GM19023 (cell line): ENCODE measurements at regions not wholly inside any gene's neighbourhood (a gene's known extent, or its start where the extent isn't known, plus 50 kb on each side); places are given as distances from the start of the nearest gene placed in this dataset.
A peak's percentile ranks its signal among the peaks of the same experiment; 100 is the strongest.

Source experiments
- ATAC-seq: cut with Tn5 transposase; IDR thresholded peaks from one replicate; pipeline ENCODE4 v1.9.1; 2021; ENCODE audit warnings: mild to moderate bottlenecking, moderate library complexity; ENCODE audit not compliant: unreplicated experiment

DNA sequence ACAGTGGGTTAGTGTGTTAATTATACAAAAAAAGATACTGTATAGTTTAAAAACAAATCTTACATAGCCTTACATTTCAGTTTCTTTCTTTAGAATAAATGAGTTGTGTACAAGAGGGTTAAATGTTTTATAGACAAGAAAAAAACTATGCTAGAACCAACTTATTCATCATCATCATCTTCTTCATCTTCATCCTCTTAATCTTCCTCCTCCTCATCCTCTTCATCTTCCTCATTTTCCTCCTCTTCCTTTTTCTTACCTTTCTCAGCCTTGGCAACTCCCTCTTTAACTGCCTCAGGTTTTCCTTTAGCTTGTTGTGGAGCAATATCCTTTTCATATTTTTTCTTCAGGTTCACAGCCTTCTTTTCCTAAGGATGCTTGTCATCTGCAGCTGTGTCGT, 53.7 kb downstream of the RPS12 start:
- ATAC-seq, result no peak

DNA sequence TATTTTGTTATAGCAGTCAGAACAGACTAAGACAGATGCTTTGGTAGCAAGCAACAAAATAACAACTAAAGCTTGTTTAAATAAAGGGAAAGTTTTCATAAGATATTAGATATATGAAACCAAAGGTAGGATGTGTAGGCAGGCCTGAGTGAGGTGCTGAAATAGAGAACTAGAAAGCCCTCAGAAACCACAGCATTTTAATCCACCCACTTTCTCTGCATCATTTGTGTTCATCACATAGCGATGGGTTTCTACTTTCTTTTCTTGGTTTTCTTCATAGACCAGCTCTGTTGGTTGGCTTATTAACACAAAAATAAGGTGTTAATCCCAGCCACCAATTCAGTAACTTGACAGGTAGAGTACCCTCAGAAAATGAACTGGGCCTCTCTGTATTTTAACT, 58.6 kb downstream of the RPS12 start:
- peak; percentile 100 for ATAC-seq

DNA sequence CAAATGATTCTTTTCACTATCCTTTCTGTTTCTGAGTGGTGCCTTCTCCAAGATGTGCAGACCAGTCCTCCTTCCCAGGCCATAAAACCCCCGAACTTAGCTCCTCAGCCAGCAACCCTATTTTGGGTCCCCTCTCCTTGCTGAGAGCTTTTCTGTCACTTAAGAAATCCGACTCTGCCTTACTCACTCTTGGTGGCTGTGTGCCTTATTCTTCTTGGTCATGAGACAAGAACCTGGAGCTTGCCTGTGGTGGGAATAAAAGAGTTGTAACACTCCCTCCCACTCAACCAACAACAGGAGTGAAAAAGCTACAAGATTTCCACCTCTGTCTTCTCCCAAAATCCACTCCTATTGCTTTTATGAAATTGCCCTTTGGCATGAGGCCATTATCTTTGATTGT, 62.6 kb downstream of the RPS12 start:
- ATAC-seq, result no peak

DNA sequence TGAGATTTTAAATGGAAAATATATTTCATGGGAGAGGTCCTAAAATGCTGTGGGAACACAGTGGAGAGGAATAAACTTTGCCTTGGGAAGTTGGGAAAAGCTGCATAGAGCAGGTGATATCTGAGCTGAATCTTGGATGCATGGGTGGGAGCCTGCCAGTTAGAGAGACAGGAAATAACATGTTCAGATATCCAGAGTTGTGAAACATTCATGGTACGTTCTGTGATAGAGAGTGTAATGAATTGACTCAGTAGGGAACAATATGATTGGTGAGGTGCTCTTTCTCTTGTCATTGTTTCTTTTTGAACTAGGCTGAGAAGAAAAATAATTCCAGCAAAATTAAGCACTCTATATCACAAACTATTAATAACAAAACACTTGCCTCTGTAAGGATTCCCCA, 72.8 kb downstream of the RPS12 start:
- no peak for ATAC-seq

DNA sequence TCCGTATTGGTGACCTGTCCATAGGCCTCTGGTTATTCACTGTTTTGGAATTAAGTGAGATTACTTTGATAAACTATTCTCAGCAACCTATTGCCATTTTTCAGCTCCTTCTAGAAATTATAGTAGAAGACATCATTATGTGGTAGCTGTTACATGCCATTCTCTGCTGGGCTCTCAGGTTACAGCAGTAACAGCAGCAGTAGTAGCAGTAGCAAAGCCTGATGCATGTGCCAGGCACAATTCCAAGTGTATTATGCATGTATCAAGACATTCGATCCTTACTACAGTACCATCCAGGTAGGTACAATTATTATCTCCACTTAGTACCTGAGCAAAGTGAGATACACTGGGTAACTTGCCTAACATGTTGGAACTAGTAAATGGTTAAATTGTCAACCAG, 74.3 kb downstream of the RPS12 start:
- ATAC-seq, result no peak

DNA sequence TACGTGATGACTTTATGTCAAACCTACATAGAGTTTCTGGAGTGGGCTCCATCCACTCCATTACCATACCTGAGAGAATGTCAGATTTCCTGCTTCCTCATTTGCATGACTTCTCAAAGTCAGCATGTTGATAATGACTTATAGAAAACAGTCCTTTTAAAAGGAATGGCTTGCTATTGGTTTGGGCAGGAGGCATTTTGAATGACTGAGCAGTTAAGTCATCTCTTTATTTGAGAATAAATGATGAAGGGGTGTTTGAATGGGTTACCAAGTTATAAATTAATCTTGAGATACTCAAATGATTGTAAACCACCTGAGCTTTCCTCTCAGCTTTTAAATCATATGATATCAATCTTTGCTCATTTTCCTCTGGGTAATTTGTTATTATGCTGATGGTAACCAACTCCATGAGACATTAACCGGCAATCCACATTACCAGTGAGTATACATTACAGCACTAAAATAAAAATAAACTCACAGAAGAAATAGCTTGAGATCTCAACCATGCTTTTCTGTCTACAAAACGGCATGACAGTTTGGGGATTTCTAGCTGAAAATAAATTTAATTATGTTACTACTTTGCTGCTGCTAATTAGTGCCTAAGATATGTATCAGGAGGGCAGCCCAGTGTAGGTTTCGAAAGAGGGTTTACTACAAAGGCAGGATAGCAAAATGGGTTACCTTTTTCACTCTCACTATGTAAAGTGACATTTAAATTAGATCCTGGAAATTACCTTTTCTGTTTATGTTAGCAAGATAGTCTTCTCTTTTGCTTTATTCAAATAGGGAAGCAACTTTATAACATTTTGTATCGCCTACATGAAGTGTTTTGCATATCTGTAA, 78.8 kb downstream of the RPS12 start:
- ATAC-seq, result no peak

DNA sequence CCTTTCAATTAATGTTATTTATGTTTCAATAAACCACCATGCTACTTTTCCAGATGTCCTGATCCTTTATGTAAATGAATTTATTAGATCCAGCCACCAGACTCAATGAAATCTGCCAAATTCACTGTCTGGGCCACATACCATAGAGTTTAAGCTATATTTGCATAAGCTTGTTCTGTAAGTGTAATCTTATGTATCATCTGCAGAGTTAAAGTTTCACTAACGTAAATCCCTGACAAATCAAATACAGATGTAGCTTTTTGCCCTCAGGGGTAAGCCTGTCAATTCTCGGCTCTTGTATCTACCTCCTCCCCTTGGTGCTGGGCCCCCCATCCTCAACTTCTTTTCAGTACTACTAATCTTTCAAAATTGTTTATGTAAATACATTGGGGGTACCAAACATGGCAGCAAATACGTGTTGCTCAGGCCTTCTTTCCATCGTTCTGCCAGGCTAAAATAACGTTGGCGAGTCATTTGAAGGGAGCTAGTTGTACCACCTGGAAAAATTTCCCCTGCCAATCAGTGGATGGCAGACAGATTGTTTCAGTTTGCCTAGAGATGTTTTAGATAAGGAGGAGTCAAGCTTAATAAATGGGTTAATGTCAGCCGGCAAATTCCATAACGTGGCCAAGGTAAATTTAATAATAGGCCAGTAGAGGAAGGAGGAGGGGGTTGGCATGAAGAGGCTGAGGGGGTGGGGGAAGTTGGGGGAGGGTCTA, 79.6 kb downstream of the RPS12 start:
- ATAC-seq, result no peak

DNA sequence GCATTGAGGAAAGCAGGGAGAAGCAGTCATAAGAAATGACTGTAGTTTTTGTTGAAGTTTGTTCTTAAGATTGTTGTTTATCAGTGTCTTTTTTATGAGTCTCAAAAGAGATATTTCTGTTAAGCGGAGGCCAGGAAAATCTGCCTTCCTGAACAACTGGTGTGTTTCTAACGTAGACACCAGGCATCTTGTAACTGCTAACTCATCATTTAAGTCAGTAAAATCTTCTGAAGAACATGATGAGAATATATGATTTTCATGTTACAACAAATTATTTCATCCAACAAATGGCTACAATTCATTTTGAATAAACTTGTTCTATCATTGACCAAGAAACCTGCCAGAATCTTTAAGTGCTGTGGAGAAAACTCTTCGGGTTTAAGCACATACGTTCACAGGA, 84.0 kb downstream of the RPS12 start:
- no peak for ATAC-seq

DNA sequence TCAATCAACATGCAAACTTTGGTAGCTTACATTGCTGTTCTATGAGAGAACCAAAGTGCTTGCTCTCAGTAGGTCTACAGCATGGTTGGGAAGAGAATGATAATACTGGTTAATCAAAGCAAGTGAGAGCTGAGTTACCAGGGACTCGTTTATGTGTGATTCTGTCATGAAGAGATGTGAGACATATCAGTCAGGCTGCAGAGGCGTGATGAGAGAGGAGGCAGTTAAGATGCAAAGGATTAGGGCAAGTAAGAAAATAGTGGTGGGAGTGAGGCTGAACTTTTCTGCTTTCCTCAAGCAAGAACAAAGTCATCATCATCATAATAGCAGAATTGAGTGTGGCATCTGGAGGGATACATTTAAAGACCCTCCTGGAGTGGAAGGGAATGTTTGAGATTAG, 86.5 kb downstream of the RPS12 start:
- no peak for ATAC-seq

DNA sequence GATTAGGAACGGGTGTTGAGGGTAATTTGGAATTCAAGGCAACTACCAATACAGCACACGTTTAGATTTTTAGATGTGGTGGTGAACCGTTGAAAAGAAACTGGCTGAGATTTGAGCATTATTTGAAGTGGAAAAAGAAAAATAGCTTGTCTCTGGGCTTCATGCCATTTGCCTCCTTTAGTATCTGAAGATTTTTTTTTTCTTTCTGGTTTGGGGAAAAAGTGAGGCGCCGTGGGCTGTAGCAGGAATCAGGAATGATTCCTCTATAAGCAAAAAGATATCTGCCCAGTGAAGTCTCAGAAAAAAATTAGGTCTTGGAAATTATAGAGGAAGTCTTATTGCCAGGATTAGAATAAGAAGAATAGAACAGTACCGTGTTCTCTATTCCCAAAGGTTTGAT, 88.5 kb downstream of the RPS12 start:
- no peak for ATAC-seq

DNA sequence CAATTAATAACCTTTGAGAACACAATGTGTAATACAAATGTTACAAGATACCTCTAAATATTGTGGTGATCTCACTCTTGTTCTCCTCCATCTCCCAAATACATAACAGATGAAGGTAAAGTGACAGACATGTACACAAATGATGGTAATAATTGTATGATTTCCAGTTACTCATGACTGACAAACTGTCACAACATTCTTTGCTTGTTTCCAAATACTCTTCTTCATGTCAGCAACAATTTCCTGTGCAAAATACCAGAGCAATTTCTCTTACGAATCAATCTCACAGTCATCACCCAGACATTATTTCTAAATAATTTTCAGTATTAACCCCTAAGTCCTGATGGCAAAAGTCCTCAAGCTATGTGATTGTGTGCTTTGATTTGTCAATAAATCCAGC, 92.9 kb downstream of the RPS12 start:
- ATAC-seq, result no peak

DNA sequence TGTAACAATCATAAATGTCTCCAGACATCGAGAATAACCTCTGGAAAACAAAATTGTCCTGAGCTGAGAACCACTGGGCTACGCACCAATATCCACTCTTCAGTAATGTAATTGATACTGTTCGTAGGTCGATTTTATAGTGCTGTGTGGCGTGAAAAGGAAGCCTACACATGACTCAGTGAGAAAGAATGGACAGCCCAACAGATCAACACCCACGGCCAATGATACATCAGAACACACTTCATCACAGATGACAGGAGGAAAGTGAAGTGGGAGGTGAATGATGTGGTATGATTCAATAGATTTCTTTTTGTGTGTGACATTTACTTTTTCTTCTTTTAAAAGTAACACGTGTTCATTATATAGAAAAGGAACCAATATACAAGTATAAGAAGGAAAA, 93.5 kb downstream of the RPS12 start:
- ATAC-seq, result no peak

DNA sequence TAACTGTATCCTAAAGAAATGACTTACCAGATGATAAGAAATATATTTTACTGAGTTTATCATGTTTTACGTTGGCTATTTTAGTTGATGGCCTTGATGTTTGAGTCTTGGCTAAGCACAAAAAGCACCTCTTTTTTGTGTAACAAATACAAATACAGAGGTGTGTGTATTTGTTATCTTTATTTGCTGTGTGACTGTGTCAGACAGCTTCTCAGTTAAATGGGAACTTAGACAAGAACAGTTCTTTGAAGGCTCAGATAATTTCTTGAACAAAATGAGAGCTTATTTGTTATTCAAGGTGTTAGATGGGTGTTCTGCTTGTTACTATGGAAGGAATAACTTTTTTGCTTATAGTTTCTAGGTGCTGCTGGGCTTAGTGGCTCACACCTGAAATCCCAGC, 95.4 kb downstream of the RPS12 start:
- no peak for ATAC-seq

DNA sequence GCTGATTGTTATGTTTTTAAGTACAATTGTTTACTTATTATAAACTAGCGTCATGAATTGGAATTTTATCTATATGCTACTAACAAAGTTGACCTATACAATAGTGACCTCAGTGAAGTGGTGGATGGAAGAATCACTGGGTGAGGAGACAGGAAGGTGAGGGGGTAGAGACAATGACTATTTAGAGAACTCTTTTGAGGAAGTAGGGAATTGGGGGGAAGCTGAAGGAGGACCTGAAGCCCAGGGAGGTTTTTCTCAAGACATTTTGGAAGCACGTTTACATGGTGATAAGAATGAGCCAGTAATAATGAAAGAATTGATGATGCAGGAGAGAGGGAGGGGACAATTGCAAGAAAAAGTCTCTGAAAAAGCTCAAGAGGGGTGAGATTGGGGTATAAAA, 96.4 kb downstream of the RPS12 start:
- ATAC-seq, result no peak

DNA sequence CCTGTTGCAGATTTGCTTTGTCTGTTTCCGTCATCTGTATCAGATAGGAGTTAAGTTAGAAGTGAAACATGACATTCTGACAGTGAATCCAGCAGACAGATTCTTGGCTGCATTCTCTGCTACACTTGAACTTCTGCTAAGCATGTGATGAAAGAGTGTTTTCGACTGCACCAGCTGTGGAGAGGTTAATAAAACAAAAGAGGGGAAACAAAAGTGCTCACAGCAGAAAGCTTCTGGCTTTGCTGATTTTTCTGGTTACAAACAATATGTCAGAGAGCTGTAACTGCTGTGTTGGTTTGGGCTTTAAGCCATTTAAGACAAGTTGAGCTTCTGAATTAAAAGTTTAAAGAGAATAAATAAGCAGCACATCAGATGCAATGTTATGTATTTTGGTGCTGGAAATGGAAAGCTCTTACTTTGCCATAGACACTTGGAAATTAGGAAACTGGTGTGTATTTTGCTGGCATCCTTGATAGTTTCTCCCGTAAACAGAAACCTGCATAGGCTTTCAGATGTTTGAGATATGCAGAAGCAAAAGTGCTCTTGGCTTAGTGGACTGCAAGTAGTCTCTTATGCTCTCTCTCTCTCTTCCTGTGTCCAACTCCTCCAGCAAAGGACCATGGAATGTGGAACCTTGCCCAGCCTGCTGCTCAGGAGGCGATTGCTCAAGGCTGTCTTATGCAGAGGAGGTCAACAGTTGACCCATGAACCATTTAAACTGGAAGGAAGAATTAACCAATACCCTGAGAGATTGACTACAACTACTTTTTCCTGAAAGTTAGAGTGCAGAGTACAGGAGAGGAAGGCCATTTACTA, 104.9 kb downstream of the RPS12 start:
- ATAC-seq, result no peak

DNA sequence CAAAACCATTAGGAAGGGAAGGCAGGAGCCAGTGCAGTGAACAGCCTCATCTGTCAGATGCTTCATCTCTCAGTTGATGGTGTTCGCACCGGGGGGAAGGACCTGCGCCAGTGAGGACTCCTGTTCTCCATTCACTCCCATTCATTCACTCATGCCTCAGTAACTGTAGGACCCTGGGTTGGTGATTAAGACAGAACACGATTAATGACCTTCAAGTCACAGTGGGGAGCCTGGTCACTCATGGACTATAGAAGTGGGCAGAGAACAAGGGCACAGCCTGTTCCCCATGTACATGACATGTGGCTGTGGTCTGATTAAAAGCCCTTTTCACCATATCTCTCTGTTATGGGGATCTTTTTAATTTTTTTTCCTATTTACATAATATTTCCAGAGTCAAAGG, 113.3 kb downstream of the RPS12 start:
- ATAC-seq, result no peak

DNA sequence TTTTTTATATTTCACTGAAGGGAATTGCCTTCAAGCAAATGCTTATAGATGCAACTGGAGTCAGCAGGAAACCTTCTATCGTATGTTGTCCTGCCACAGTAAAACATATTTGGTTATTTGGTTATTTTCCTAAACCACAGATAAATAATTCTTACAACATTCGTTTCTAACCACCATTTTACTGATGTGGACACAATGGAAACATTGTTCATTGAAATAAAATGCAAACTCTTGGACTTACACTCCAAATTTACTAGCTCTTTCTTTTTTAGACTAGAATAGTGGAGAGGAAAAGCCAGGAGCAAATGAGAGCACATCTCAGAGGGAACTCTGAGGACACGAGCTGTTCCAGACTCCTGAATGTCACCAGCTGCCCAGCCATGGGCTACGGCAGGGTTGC, 114.8 kb downstream of the RPS12 start:
- ATAC-seq, result no peak

DNA sequence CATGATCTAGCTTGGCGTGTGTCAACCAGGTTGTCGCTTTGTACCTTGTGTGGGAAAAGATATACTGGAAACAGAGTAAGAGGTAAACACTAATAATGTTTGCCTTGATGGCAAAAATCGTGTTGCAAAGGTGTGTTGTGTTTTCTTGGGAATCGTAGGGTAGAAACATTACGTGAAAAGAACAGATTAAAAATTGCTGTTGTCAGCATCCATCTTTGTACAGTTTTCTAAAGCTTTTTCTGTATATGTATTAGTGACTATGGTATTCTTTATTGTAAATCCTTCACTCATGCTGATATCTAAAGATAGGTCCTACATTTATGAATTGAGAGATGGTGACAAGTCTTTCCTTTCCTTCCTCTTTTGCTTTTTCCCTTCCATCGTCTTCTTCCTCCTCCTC, 116.9 kb downstream of the RPS12 start:
- ATAC-seq, result no peak

DNA sequence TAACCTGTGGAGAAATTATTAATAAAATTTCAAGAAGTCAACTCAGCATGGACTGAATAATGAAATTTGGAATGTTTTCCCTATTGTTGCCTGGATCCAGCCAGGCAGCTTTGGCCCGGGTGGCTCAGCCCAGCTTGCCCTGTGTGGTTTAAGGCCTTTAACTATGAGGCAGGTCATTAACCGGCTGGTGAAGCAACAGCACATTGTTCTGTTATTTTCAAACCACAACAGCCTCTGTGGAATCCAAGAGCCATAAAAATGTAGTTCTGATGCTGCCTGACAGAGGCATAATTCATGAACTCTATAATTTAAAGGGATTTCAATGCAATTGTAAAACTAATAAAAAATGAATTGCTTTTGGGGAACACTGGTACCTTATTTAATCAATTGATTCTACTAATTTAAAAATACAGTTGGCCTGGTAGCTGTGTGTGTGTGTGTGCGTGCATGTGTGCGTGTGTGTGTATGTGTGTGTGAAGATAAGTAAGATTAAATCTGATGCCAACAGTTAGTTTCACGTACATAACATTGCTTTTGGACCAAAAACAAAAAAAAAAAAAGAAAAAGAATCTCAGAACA, 117.7 kb downstream of the RPS12 start:
- ATAC-seq, result no peak

DNA sequence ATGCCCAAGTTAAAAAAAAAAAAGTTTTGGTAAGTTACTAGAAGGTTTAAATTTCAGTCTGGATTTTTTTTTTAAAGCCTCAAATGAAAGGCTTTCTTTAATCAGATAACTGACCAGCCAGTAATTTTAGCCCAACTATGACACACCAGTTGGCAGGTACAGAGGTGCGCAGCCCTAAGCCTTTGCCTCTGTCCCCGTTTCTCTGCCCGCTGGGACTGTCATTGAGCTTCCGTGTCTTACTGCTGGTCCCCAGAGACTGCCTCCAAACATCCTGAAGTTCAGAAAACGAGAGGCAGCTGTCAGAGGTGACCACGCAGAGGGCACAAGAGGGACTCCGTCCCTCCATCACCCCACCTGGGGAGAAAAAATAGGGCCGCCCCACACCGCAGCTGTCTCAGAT, 118.2 kb downstream of the RPS12 start:
- ATAC-seq, result no peak

DNA sequence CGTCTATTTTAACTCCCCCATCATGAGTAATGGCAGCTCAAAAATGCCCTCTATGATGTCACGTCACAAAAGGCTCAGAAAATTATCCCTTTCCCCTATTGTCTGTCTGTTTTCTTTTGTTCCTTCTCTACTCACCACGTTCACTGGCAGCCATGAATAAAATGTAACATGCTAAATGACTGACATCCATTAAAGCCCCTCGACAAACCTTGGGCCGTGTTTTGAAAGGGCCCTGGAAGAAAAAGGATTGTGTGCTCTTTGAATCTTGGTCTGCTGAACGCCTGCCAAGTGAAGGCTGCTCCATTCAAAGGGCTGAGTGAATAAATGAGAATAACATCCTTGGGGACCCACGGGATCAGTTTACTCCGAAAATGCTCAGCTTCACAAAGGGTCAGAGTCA, 118.7 kb downstream of the RPS12 start:
- ATAC-seq, result no peak
